GM13976 (cell line): ENCODE measurements at regions not wholly inside any gene's neighbourhood (a gene's known extent, or its start where the extent isn't known, plus 50 kb on each side); places are given as distances from the start of the nearest gene placed in this dataset.

Source experiments
- DNase-seq: peaks from one replicate; pipeline ENCODE4 v3.0.0; 2012; ENCODE audit warnings: low spot score
- CTCF ChIP-seq: IDR thresholded peaks from 2 replicates; pipeline ENCODE4 v1.5.1; 2012; ENCODE audit warnings: borderline replicate concordance, mild to moderate bottlenecking; ENCODE audit not compliant: insufficient read depth; ENCODE audit errors: extremely low read depth, missing control alignments, control extremely low read depth
- in situ Hi-C: fragments of 300-500 bp; cut with MboI; formaldehyde crosslinking; loops from one replicate; pipeline ENCODE4 v1.12.0; 2022; ENCODE audit warnings: low sequenced_read_pairs, mixed read lengths, inconsistent platforms; ENCODE audit not compliant: unreplicated experiment

GRCh38 chr1:38279148-38279547 lies 232.6 kb upstream of the POU3F1 start:
- in situ Hi-C loops: no loop called here
- DNase-seq: no peak
- TF ChIP-seq CTCF: no peak

- in situ Hi-C loops: no loop called here
- no peak for DNase-seq
- no peak for TF ChIP-seq CTCF
Observed at GRCh38 chr1:38277646-38278045, 231.1 kb upstream of the POU3F1 start.

- in situ Hi-C loops: no loop called here
- no peak for DNase-seq
- TF ChIP-seq CTCF: no peak
Observed at GRCh38 chr1:38275960-38276359, 229.4 kb upstream of the POU3F1 start.

- DNase-seq: no peak
- in situ Hi-C loops: no loop called here
- no peak for TF ChIP-seq CTCF
Observed at GRCh38 chr1:38274974-38275373, 228.4 kb upstream of the POU3F1 start.

GRCh38 chr1:38273196-38273804 lies 226.7 kb upstream of the POU3F1 start:
- DNase-seq: no peak
- in situ Hi-C loops: no loop called here
- TF ChIP-seq CTCF: no peak

- in situ Hi-C loops: no loop called here
- no peak for DNase-seq
Observed at GRCh38 chr1:38272515-38272914, 225.9 kb upstream of the POU3F1 start.

More at GRCh38 chr1:38272515-38272914, 225.9 kb upstream of the POU3F1 start:
- TF ChIP-seq CTCF: no peak
